ENCODE measurements at regions not wholly inside any gene's neighbourhood (a gene's known extent, or its start where the extent isn't known, plus 50 kb on each side); places are given as distances from the start of the nearest gene placed in this dataset.

- no peaks in the 10 kb centered on the region for H3K9me3 ChIP-seq
- TF ChIP-seq CTCF (IDR thresholded peaks at IDR 0.05; ENCODE audit: low read depth, low read length), result no peak
- no peaks in the 10 kb centered on the region for H3K27me3 ChIP-seq
- no peaks in the 10 kb centered on the region for H3K36me3 ChIP-seq
- DNase-seq, result no peak
- H3K4me3 ChIP-seq (ENCODE audit: low read depth, low read length), result no peak overlapping the region
- H3K4me1 ChIP-seq, result no peaks in the 10 kb centered on the region
Observed at GRCh38 chr1:25051504-25051903, 121.4 kb upstream of the RUNX3 start.

GRCh38 chr1:25050165-25050564, 120.1 kb upstream of the RUNX3 start:
- Histone ChIP-seq H3K36me3 (no peaks in the 10 kb centered on the region), H3K9me3 (no peaks in the 10 kb centered on the region), H3K4me3 (ENCODE audit: low read depth, low read length) (no peak overlapping the region), H3K27me3 (no peaks in the 10 kb centered on the region), H3K4me1 (no peaks in the 10 kb centered on the region)
- no peak for TF ChIP-seq CTCF (IDR thresholded peaks at IDR 0.05; ENCODE audit: low read depth, low read length)
- DNase-seq, result no peak

- H3K4me3 ChIP-seq (ENCODE audit: low read depth, low read length), result no peak overlapping the region
- H3K9me3 ChIP-seq, result no peaks in the 10 kb centered on the region
- TF ChIP-seq CTCF (IDR thresholded peaks at IDR 0.05; ENCODE audit: low read depth, low read length), result no peak
- no peaks in the 10 kb centered on the region for H3K36me3 ChIP-seq
- no peak for DNase-seq
- no peaks in the 10 kb centered on the region for H3K4me1 ChIP-seq
- no peaks in the 10 kb centered on the region for H3K27me3 ChIP-seq
Observed at GRCh38 chr1:25049190-25049589, 119.1 kb upstream of the RUNX3 start.

GRCh38 chr1:25048728-25049127, 118.7 kb upstream of the RUNX3 start:
- no peak for DNase-seq
- no peak for TF ChIP-seq CTCF (IDR thresholded peaks at IDR 0.05; ENCODE audit: low read depth, low read length)
- no peak overlapping the region for H3K4me3 ChIP-seq (ENCODE audit: low read depth, low read length)
- H3K36me3 ChIP-seq, result no peaks in the 10 kb centered on the region
- H3K4me1 ChIP-seq, result no peaks in the 10 kb centered on the region
- H3K9me3 ChIP-seq, result no peaks in the 10 kb centered on the region
- H3K27me3 ChIP-seq, result no peaks in the 10 kb centered on the region

- Histone ChIP-seq H3K27me3 (no peaks in the 10 kb centered on the region), H3K9me3 (no peaks in the 10 kb centered on the region), H3K36me3 (no peaks in the 10 kb centered on the region), H3K4me3 (ENCODE audit: low read depth, low read length) (no peak overlapping the region), H3K4me1 (no peaks in the 10 kb centered on the region)
- TF ChIP-seq CTCF (IDR thresholded peaks at IDR 0.05; ENCODE audit: low read depth, low read length), result no peak
- no peak for DNase-seq
Observed at GRCh38 chr1:25047506-25048240, 117.6 kb upstream of the RUNX3 start.

GRCh38 chr1:25046194-25046532, 116.1 kb upstream of the RUNX3 start:
- Histone ChIP-seq H3K4me1 (no peaks in the 10 kb centered on the region), H3K4me3 (ENCODE audit: low read depth, low read length) (no peak overlapping the region), H3K9me3 (no peaks in the 10 kb centered on the region), H3K27me3 (no peaks in the 10 kb centered on the region), H3K36me3 (no peaks in the 10 kb centered on the region)
- DNase-seq, result no peak
- TF ChIP-seq CTCF (IDR thresholded peaks at IDR 0.05; ENCODE audit: low read depth, low read length), result no peak

Measured in BE2C (cell line).